H1 (cell line): ENCODE measurements at regions not wholly inside any gene's neighbourhood (a gene's known extent, or its start where the extent isn't known, plus 50 kb on each side); places are given as distances from the start of the nearest gene placed in this dataset.

Experiments used
- CTCF ChIA-PET: fragments of 300-600 bp; sonication (Branson Sonifier 250); formaldehyde crosslinking; loops from one replicate; lab custom pipeline; 2021; ENCODE audit not compliant: partially characterized antibody; lab: Charles Lee
- POLR2A ChIA-PET: fragments of 300-600 bp; sonication (Branson Sonifier 250); formaldehyde crosslinking; loops from one replicate; lab custom pipeline; 2021; ENCODE audit warnings: inconsistent platforms; ENCODE audit not compliant: partially characterized antibody; lab: Charles Lee
- DNase-seq, 2 experiments: peaks; one replicate each; pipeline versions ENCODE4 v3.0.0 to v3.0.0-alpha.2; 2010 to 2022; ENCODE audit warnings: low spot score in 2 of 2, low read depth in 1 of 2, mixed read lengths in 1 of 2
- FAIRE-seq: peaks from 2 replicates; lab custom pipeline; 2011; peaks lifted over from hg19 to GRCh38; lab: Jason Lieb, UNC
- H2AFZ ChIP-seq: 2 replicates; pipeline ENCODE4 v1.8.1; 2012; ENCODE audit warnings: low read length, inconsistent platforms
- H2AK5ac ChIP-seq: 2 replicates; pipeline ENCODE4 v1.6.1; 2013; ENCODE audit warnings: low read depth, low read length
- H2BK120ac ChIP-seq: replicated peaks from 2 replicates; pipeline ENCODE3; 2013; ENCODE audit warnings: low read depth, low read length, inconsistent platforms
- H2BK12ac ChIP-seq: 2 replicates; pipeline ENCODE4 v1.6.1; 2013; ENCODE audit warnings: low read depth, low read length
- H2BK15ac ChIP-seq: 2 replicates; pipeline ENCODE4 v1.6.1; 2013; ENCODE audit warnings: low read length
- H2BK20ac ChIP-seq: 2 replicates; pipeline ENCODE4 v1.6.1; 2013; ENCODE audit warnings: low read length
- H2BK5ac ChIP-seq: 2 replicates; pipeline ENCODE4 v1.6.1; 2013; ENCODE audit warnings: low read depth, low read length
- H3K14ac ChIP-seq: 2 replicates; pipeline ENCODE4 v1.6.1; 2013; ENCODE audit warnings: inconsistent platforms; ENCODE audit not compliant: insufficient read length
- H3K18ac ChIP-seq: 2 replicates; pipeline ENCODE4 v1.6.1; 2013; ENCODE audit warnings: low read length; ENCODE audit errors: extremely low read depth
- H3K23ac ChIP-seq: 2 replicates; pipeline ENCODE4 v1.6.1; 2013; ENCODE audit warnings: inconsistent platforms; ENCODE audit not compliant: insufficient read length
- H3K23me2 ChIP-seq: 2 replicates; pipeline ENCODE4 v1.6.1; 2013; ENCODE audit warnings: low read depth, low read length
- H3K27ac ChIP-seq: 2 replicates; pipeline ENCODE4 v1.6.1; 2011; ENCODE audit warnings: low read depth, low read length, inconsistent platforms
- H3K27me3 ChIP-seq, 4 experiments: replicated peaks in 1 of 4; 1 replicate in 1 of 4; 2 replicates in 3 of 4; pipeline versions ENCODE4 v1.6.1 to v1.8.1; 2011 to 2013; ENCODE audit warnings: low read length in 3 of 4, mild to moderate bottlenecking in 3 of 4, inconsistent platforms in 2 of 4, mixed read lengths in 2 of 4, moderate library complexity in 1 of 4; ENCODE audit not compliant: control insufficient read depth in 3 of 4, insufficient read depth in 3 of 4; ENCODE audit errors: extremely low read depth in 1 of 4
- H3K36me3 ChIP-seq, 4 experiments: 2 replicates each; pipeline versions ENCODE4 v1.6.1 to v1.8.1; 2011 to 2013; ENCODE audit warnings: mild to moderate bottlenecking in 4 of 4, low read length in 3 of 4, moderate library complexity in 2 of 4, control low read depth in 1 of 4, inconsistent platforms in 1 of 4; ENCODE audit not compliant: insufficient read depth in 4 of 4, control insufficient read depth in 2 of 4
- H3K4ac ChIP-seq: replicated peaks from 2 replicates; pipeline ENCODE3; 2013; ENCODE audit warnings: low read length, low read depth, mixed read lengths, inconsistent platforms; ENCODE audit not compliant: insufficient read length
- H3K4me1 ChIP-seq, 4 experiments: replicated peaks in 1 of 4; 1 replicate in 1 of 4; 2 replicates in 3 of 4; pipeline versions ENCODE4 v1.6.1 to v1.8.1; 2011 to 2013; ENCODE audit warnings: low read length in 3 of 4, inconsistent platforms in 2 of 4, mixed read lengths in 1 of 4; ENCODE audit not compliant: insufficient read depth in 4 of 4, control insufficient read depth in 3 of 4
- H3K4me2 ChIP-seq, 2 experiments: 2 replicates each; pipeline versions ENCODE4 v1.6.1 to v1.8.1; 2011 to 2013; ENCODE audit warnings: low read depth in 2 of 2, low read length in 2 of 2, control low read depth in 1 of 2, inconsistent platforms in 1 of 2, mild to moderate bottlenecking in 1 of 2; ENCODE audit not compliant: insufficient read depth in 1 of 2
- H3K4me3 ChIP-seq, 4 experiments: fragments of 200-600, 300-600 bp in 1 of 4; sonication (generic), shearing (Covaris generic), sonication (Bioruptor Twin) in 1 of 4; 2 replicates each; pipeline versions ENCODE4 v1.5.1 to v1.8.1; 2011 to 2016; ENCODE audit warnings: low read length in 4 of 4, low read depth in 3 of 4, control low read depth in 2 of 4, inconsistent platforms in 2 of 4, mild to moderate bottlenecking in 2 of 4, mixed read lengths in 1 of 4, moderate library complexity in 1 of 4; ENCODE audit not compliant: insufficient read depth in 2 of 4; ENCODE audit errors: extremely low read depth in 1 of 4
- H3K56ac ChIP-seq: replicated peaks from 2 replicates; pipeline ENCODE3; 2013; ENCODE audit warnings: low read depth, mild to moderate bottlenecking, mixed read lengths, low read length, inconsistent platforms; ENCODE audit not compliant: insufficient read length
- H3K79me1 ChIP-seq: 2 replicates; pipeline ENCODE4 v1.6.1; 2013; ENCODE audit warnings: low read depth, low read length, control low read depth
- H3K79me2 ChIP-seq, 2 experiments: 2 replicates each; pipeline versions ENCODE4 v1.6.1 to v1.8.1; 2012 to 2013; ENCODE audit warnings: low read length in 2 of 2, mild to moderate bottlenecking in 2 of 2, inconsistent platforms in 1 of 2; ENCODE audit not compliant: insufficient read depth in 2 of 2, control insufficient read depth in 1 of 2
- H3K9ac ChIP-seq, 4 experiments: replicated peaks in 1 of 4; 1 replicate in 1 of 4; 2 replicates in 3 of 4; pipeline versions ENCODE4 v1.6.1 to v1.8.1; 2011 to 2013; ENCODE audit warnings: low read depth in 3 of 4, low read length in 3 of 4, control low read depth in 2 of 4, mild to moderate bottlenecking in 2 of 4, moderate library complexity in 2 of 4, inconsistent platforms in 1 of 4; ENCODE audit errors: extremely low read depth in 1 of 4
- H3K9me3 ChIP-seq, 2 experiments: 2 replicates each; pipeline versions ENCODE4 v1.6.1 to v1.8.1; 2012 to 2013; ENCODE audit warnings: mild to moderate bottlenecking in 2 of 2, moderate library complexity in 2 of 2, control low read depth in 1 of 2, inconsistent platforms in 1 of 2, low read depth in 1 of 2, low read length in 1 of 2, mixed read lengths in 1 of 2; ENCODE audit not compliant: insufficient read depth in 2 of 2
- H4K20me1 ChIP-seq, 2 experiments: replicated peaks in 1 of 2; 2 replicates each; pipeline versions ENCODE3 to v1.8.1; 2011 to 2013; ENCODE audit warnings: inconsistent platforms in 2 of 2, low read length in 2 of 2, mild to moderate bottlenecking in 1 of 2; ENCODE audit not compliant: insufficient read depth in 2 of 2, control insufficient read depth in 1 of 2
- H4K5ac ChIP-seq: 2 replicates; pipeline ENCODE4 v1.6.1; 2013; ENCODE audit warnings: low read length, low read depth, mixed read lengths, inconsistent platforms; ENCODE audit not compliant: insufficient read length
- H4K8ac ChIP-seq: 2 replicates; pipeline ENCODE4 v1.8.0; 2013; ENCODE audit warnings: mild to moderate bottlenecking, moderate library complexity, low read length, inconsistent platforms; ENCODE audit not compliant: insufficient read depth; ENCODE audit errors: extremely low read depth
- H4K91ac ChIP-seq: replicated peaks from 2 replicates; pipeline ENCODE3; 2013; ENCODE audit warnings: low read length, mixed read lengths, inconsistent platforms; ENCODE audit not compliant: insufficient read length
- BCL11A ChIP-seq, 2 experiments: IDR thresholded peaks; one replicate each; pipeline ENCODE4 v1.6.1; 2011; ENCODE audit warnings: low read depth in 2 of 2, low read length in 2 of 2, mild to moderate bottlenecking in 2 of 2
- E2F6 ChIP-seq: IDR thresholded peaks from 2 replicates; pipeline ENCODE4 v1.6.1; 2012; ENCODE audit warnings: inconsistent platforms
- JUND ChIP-seq: IDR thresholded peaks from 2 replicates; pipeline ENCODE4 v1.6.1; 2011; ENCODE audit warnings: mild to moderate bottlenecking, improper control_type of control experiment, low read length
- KDM4A ChIP-seq: IDR thresholded peaks from one replicate; pipeline ENCODE4 v1.7.1; 2012; ENCODE audit warnings: low read depth, mild to moderate bottlenecking, moderate library complexity, low read length, inconsistent platforms; ENCODE audit not compliant: severe bottlenecking
- KDM5A ChIP-seq: fragments of 200-600 bp; IDR thresholded peaks from 2 replicates; pipeline ENCODE4 v1.7.1; 2012; ENCODE audit warnings: mild to moderate bottlenecking, low read length, inconsistent platforms, mixed read lengths
- NRF1 ChIP-seq: IDR thresholded peaks from 2 replicates; pipeline ENCODE4 v1.6.1; 2011; ENCODE audit warnings: mild to moderate bottlenecking, low read depth, low read length, improper control_type of control experiment
- POLR2AphosphoS5 ChIP-seq: IDR thresholded peaks from 2 replicates; pipeline ENCODE4 v1.6.1; 2011; ENCODE audit warnings: low read depth, low read length
- RAD21 ChIP-seq, 2 experiments: IDR thresholded peaks in 1 of 2; conservative IDR thresholded peaks in 1 of 2; 2 replicates each; pipeline ENCODE4 v1.6.1; 2011; ENCODE audit warnings: low read depth in 2 of 2, low read length in 2 of 2, improper control_type of control experiment in 1 of 2, inconsistent platforms in 1 of 2, mild to moderate bottlenecking in 1 of 2, moderate library complexity in 1 of 2
- SIN3A ChIP-seq, 2 experiments: IDR thresholded peaks in 1 of 2; conservative IDR thresholded peaks in 1 of 2; 2 replicates each; pipeline ENCODE4 v1.6.1; 2011 to 2012; ENCODE audit warnings: low read length in 2 of 2, improper control_type of control experiment in 1 of 2, low read depth in 1 of 2, mild to moderate bottlenecking in 1 of 2
- SIRT6 ChIP-seq: IDR thresholded peaks from one replicate; pipeline ENCODE4 v1.7.1; 2012; ENCODE audit warnings: low read length, inconsistent platforms
- TAF1 ChIP-seq: IDR thresholded peaks from 2 replicates; pipeline ENCODE4 v1.6.1; 2011; ENCODE audit warnings: mild to moderate bottlenecking, low read depth, low read length
- USF2 ChIP-seq: IDR thresholded peaks from 2 replicates; pipeline ENCODE4 v1.6.1; 2011; ENCODE audit warnings: low read length, improper control_type of control experiment
- WGBS, 2 experiments: shearing (Covaris generic) in 1 of 2; methylation state at CpG; one replicate each; pipeline versions ENCODE4 v1.1.6 to v1.1.7; 2013 to 2015; ENCODE audit warnings: low lambda C conversion rate in 2 of 2, mixed read lengths in 2 of 2, inconsistent platforms in 1 of 2, low coverage in 1 of 2, missing lambda C conversion rate in 1 of 2; ENCODE audit not compliant: insufficient replicate concordance in 2 of 2, insufficient coverage in 1 of 2, insufficient read length in 1 of 2; ENCODE audit errors: extremely low coverage in 1 of 2, missing lambda C conversion rate in 1 of 2; 5-methylcytosine and 5-hydroxymethylcytosine counted together

- no peak overlapping the region for H2BK12ac ChIP-seq
- no peak for DNase-seq
- FAIRE-seq, result no peak
- WGBS, 2 experiments, result 90% methylated on average over 5 of the region's 5 CpGs; no CpG with 5 or more reads in 1 of the 2 experiments
- no peak overlapping the region for H3K9ac ChIP-seq
- no peak overlapping the region for H4K8ac ChIP-seq
- H2BK15ac ChIP-seq, result no peak overlapping the region
- H3K18ac ChIP-seq, result no peak overlapping the region
- no peak overlapping the region for H3K23ac ChIP-seq
- H4K91ac ChIP-seq, result no peak overlapping the region
- H2BK120ac ChIP-seq, result no peak overlapping the region
- no peak overlapping the region for H3K4me2 ChIP-seq
- no peak overlapping the region for H2AFZ ChIP-seq
- H3K27ac ChIP-seq, result no peak overlapping the region
- H2AK5ac ChIP-seq, result no peak overlapping the region
- no peak overlapping the region for H2BK5ac ChIP-seq
- H2BK20ac ChIP-seq, result no peak overlapping the region
- H3K4me1 ChIP-seq, result no peaks in the 10 kb centered on the region
- H4K5ac ChIP-seq, result no peak overlapping the region
- H3K14ac ChIP-seq, result no peak overlapping the region
- H3K23me2 ChIP-seq, result no peaks in the 10 kb centered on the region
- no peak overlapping the region for H3K56ac ChIP-seq
- H3K27me3 ChIP-seq, result no peaks in the 10 kb centered on the region
- no peak overlapping the region for H3K4me3 ChIP-seq
- ChIA-PET CTCF (interaction anchor here (0.8 kb wide), 1 partner anchor 9 kb away, joined by 4 read pairs; no protein-coding TSS in a partner anchor), POLR2A (no interaction called here)
- H3K9me3 ChIP-seq, result no peaks in the 10 kb centered on the region
- no peaks in the 10 kb centered on the region for H3K79me2 ChIP-seq
- no peaks in the 10 kb centered on the region for H3K36me3 ChIP-seq
- no peaks in the 10 kb centered on the region for H4K20me1 ChIP-seq
- no peaks in the 10 kb centered on the region for H3K79me1 ChIP-seq
- H3K4ac ChIP-seq, result no peak overlapping the region
- TF ChIP-seq RAD21 (IDR thresholded peaks at IDR 0.05 in 1 of 2, conservative IDR thresholded peaks at IDR 0.05 in 1 of 2; ENCODE audit: low read depth in 2 of 2, low read length in 2 of 2) (no peak), KDM5A (no peak), USF2 (no peak), TAF1 (no peak), POLR2AphosphoS5 (no peak), JUND (no peak), NRF1 (no peak), SIRT6 (no peak), KDM4A (no peak), E2F6 (no peak), BCL11A (IDR thresholded peaks at IDR 0.05; ENCODE audit: low read depth in 2 of 2, low read length in 2 of 2) (no peak), SIN3A (conservative IDR thresholded peaks at IDR 0.05 in 1 of 2, IDR thresholded peaks at IDR 0.05 in 1 of 2; ENCODE audit: low read depth in 1 of 2, low read length in 2 of 2) (no peak)
Measured at GRCh38 chr2:19051203-19051831, 307.1 kb downstream of the OSR1 start.
